T-helper 17 cell (primary cell): ENCODE measurements at regions not wholly inside any gene's neighbourhood (a gene's known extent, or its start where the extent isn't known, plus 50 kb on each side); places are given as distances from the start of the nearest gene placed in this dataset.

Source experiments
- ATAC-seq: fragments of 150-1000 bp; cut with Tn5 transposase; 2 replicates; pipeline ENCODE4 v1.10.0; 2021; ENCODE audit warnings: mild to moderate bottlenecking, moderate library complexity
- DNase-seq, 3 donors: peaks; one replicate each; pipeline versions ENCODE4 v3.0.0 to v3.0.0-alpha.2; 2020 to 2021
- H3K9me3 ChIP-seq: one replicate; pipeline ENCODE4 v1.7.0; 2013; ENCODE audit warnings: low read length, mild to moderate bottlenecking; ENCODE audit not compliant: control insufficient read depth, poor library complexity, severe bottlenecking
- H3K27ac Mint-ChIP-seq: one replicate; pipeline ENCODE4 v1.8.0; 2022; ENCODE audit warnings: mild to moderate bottlenecking, moderate library complexity, mixed read lengths
- H3K27me3 Mint-ChIP-seq: one replicate; pipeline ENCODE4 v1.8.0; 2022; ENCODE audit warnings: mixed read lengths
- H3K36me3 Mint-ChIP-seq: one replicate; pipeline ENCODE4 v1.8.0; 2022; ENCODE audit warnings: low read depth, mixed read lengths
- H3K4me1 Mint-ChIP-seq: one replicate; pipeline ENCODE4 v1.8.0; 2022; ENCODE audit warnings: mild to moderate bottlenecking, mixed read lengths
- H3K4me3 Mint-ChIP-seq: one replicate; pipeline ENCODE4 v1.8.0; 2022; ENCODE audit warnings: mild to moderate bottlenecking, moderate library complexity, mixed read lengths

- Mint-ChIP-seq H3K27ac (no peak overlapping the region), H3K36me3 (no peaks in the 10 kb centered on the region), H3K27me3 (peaks cover 62% of the 10 kb centered on the region)
Observed at GRCh38 chr15:100761290-100761935, 118.2 kb upstream of the ALDH1A3 start.

DNA sequence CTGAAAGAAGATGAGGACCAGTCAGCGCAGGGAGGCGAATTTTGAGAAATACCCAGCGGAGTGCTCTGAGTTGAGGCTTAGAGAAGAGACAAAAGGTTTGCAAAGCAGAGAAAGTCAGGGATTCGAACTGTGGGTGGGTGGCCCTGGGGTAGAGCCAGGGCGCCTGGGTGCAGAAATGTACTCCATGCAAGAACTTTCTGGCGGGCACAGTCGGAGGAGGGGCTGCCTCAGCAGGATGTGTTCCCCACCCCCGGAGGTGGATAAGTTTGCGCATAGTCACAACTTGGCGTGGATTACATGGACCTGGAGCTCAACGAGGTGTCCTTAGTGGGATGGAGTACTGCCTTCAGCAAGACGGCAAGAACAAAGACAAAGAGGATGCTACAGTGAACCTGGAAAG is 117.3 kb upstream of the ALDH1A3 start:
- H3K27me3 Mint-ChIP-seq = peaks cover 58% of the 10 kb centered on the region
- H3K9me3 ChIP-seq = no peaks in the 10 kb centered on the region
- ATAC-seq = no peak
- no peak overlapping the region for H3K4me3 Mint-ChIP-seq
- no peaks in the 10 kb centered on the region for H3K36me3 Mint-ChIP-seq
- no peak overlapping the region for H3K27ac Mint-ChIP-seq
- H3K4me1 Mint-ChIP-seq = peaks cover 3% of the 10 kb centered on the region
- DNase-seq = no peak

More at GRCh38 chr15:100761290-100761935, 118.2 kb upstream of the ALDH1A3 start:
- DNase-seq = no peak
- no peak overlapping the region for H3K4me3 Mint-ChIP-seq
- H3K9me3 ChIP-seq = no peaks in the 10 kb centered on the region
- ATAC-seq = no peak
- peaks cover 3% of the 10 kb centered on the region for H3K4me1 Mint-ChIP-seq

DNA sequence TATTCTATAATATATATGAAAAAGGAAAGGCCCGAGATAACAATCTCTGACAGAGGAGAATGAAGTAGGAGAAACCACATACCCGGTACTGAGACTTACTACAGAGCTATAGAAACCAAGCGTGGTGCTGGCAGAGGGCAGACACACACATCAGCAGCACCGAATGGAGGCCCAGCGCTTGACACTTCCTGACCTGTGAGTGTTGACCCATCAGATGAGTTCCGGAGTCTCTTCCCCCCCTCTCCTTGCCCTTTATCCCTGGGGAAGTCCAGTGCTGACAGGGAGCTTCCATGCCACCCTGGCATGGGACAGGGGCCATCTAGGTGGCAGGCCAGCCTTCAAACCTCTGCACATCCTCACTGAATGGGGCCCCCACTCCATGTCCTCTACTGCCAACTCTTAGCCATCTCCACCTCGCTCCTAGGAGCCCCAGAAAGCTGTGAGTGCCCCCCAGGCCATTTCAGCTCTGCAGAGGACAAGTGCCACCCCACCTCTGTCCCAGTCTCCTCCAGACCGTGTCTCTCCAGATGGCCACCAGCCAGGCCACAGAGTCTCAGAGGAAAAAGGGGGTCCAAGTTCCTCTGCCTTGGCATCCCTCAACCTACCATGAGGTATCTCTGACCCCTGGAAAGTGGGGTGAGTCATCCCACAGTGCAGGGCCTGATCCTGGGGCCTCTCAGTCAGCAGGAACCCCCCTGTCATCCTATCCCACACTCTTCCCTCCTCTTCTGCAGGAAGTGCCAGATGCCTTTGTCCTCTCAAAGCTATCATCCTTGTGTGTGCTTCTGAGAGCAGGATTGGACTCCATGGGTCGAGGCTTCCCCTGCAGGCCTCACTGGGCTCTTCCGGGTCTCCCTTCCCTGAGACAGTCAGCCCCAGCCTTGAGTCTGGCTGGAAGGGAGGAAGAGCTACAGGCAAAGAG is 116.5 kb upstream of the ALDH1A3 start:
- no peaks in the 10 kb centered on the region for H3K9me3 ChIP-seq
- Mint-ChIP-seq H3K36me3 (no peaks in the 10 kb centered on the region), H3K4me3 (no peak overlapping the region), H3K27me3 (peaks cover 53% of the 10 kb centered on the region), H3K4me1 (peaks cover 3% of the 10 kb centered on the region), H3K27ac (no peak overlapping the region)
- ATAC-seq (no peak), DNase-seq (no peak)

DNA sequence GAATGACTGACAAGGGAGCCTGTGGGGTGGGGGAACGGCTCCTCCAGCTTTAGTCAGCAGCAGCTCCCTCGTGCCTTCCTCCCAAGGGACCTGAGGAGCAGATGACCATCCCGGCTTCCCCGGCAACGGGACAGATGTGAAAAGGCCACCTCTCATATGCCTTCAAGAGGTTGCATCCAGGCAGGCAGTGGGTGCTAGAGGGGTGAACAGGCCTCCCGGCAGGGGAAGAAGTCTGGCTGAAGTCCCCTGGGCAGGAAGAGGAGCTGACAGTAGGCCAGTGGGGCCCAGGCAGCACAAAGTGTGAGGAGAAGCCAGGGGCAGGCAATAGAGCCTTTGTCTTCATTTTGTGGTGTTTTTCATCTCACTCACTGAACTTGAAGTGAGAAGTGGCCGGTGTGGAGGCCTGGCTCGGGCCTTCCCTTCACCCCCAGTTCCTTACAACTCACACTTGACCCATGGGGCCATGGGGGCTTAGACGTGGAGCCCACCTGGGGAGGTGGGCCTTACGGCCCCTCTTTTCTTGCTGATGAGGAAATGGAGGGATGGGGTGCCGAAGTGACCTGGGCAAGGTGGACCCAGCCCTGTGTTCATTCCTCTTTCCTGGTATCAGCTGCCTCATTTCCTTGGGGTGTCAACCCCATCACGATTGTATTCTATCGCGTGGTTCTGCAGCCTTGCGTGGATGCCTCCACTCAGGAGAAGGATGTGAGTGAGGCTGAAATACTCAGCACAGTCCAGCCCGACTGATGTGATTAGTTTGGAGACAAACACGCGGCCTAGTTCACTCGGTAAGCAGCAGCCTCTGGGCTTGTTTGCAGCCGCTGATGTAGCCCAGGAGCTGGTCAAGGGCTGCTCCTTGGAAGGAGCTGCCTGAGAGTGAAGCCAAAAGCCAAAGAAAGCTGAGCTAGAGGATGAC is 115.5 kb upstream of the ALDH1A3 start:
- H3K9me3 ChIP-seq = no peaks in the 10 kb centered on the region
- Mint-ChIP-seq H3K27me3 (peaks cover 52% of the 10 kb centered on the region), H3K4me3 (no peak overlapping the region), H3K36me3 (no peaks in the 10 kb centered on the region), H3K4me1 (peaks cover 3% of the 10 kb centered on the region), H3K27ac (no peak overlapping the region)
- DNase-seq (no peak), ATAC-seq (no peak)

DNA sequence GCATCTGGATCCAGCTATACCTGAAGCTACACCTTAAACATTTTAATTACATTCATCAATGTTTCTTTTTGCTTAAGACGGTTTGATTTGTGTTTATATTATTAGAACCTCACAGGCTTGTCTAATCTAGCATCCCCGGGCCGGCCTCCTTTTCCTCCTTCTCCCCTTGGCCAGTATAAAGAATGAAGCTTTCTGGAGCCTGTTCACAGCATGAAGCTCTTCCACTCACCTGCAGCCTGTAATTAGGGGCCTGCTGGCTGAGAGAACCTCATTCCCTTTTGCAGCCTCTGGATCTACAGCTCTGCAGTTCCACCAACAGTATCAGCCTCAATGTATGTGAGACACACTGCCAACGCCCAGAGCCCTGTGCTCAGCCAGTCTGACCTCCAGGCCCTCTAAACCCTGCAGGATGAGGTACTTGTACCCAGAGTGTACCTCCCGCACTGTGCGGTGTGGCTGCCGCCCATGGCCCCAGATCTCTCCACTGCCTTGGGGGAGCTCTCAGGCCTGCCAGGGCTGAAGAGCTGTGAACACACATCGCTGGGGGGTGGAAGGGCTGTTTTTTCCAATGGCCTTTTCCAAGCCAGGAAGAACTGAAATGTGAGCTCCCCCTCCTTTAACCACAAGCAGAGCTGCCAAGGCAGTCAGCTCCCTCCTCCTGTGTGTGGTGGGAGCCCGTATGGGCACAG is 114.7 kb upstream of the ALDH1A3 start:
- ATAC-seq = no peak
- DNase-seq = no peak
- no peak overlapping the region for H3K27ac Mint-ChIP-seq
- no peaks in the 10 kb centered on the region for H3K36me3 Mint-ChIP-seq
- no peaks in the 10 kb centered on the region for H3K4me1 Mint-ChIP-seq
- peaks cover 48% of the 10 kb centered on the region for H3K27me3 Mint-ChIP-seq
- H3K9me3 ChIP-seq = no peaks in the 10 kb centered on the region
- H3K4me3 Mint-ChIP-seq = no peak overlapping the region

DNA sequence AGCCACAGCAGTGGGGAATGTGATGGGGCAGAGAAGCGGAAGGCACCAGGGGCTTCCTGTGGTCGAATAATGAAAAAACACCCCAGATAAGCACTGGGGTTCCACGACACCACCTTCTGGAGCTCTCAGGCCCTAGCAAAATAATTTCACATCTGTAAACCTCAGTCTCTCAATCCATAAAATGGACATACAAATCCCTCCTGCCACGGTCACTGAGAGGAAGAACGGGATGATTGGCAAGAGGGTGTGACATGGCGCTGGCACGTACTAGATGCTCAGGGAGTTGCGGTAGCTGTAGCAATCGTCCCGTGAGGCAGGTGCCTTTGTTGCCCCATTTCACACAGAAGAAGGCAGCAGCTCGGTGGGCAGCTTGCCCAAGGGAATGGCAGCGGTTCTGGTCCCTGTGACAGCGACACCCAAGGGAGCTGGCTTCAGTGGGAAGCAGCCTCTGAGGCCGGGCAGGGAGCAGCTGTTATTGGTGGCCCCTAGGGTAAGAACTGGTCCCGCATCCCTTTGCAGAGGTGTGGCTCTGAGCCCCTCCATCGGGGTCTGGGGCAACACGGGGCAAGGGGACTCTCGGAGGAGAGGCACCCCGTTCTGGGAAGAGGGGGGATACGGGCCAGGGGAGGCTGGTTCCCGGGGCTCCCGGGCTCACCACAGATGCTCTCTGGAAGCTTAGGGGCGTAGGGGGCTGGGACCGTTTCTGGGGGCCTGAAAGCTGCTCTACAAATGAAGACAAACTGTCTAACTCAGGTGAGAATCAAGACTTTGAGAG is 114.0 kb upstream of the ALDH1A3 start:
- DNase-seq (no peak), ATAC-seq (no peak)
- H3K9me3 ChIP-seq = no peaks in the 10 kb centered on the region
- Mint-ChIP-seq H3K4me3 (no peak overlapping the region), H3K27ac (no peak overlapping the region), H3K36me3 (no peaks in the 10 kb centered on the region), H3K27me3 (peaks cover 44% of the 10 kb centered on the region), H3K4me1 (no peaks in the 10 kb centered on the region)

DNA sequence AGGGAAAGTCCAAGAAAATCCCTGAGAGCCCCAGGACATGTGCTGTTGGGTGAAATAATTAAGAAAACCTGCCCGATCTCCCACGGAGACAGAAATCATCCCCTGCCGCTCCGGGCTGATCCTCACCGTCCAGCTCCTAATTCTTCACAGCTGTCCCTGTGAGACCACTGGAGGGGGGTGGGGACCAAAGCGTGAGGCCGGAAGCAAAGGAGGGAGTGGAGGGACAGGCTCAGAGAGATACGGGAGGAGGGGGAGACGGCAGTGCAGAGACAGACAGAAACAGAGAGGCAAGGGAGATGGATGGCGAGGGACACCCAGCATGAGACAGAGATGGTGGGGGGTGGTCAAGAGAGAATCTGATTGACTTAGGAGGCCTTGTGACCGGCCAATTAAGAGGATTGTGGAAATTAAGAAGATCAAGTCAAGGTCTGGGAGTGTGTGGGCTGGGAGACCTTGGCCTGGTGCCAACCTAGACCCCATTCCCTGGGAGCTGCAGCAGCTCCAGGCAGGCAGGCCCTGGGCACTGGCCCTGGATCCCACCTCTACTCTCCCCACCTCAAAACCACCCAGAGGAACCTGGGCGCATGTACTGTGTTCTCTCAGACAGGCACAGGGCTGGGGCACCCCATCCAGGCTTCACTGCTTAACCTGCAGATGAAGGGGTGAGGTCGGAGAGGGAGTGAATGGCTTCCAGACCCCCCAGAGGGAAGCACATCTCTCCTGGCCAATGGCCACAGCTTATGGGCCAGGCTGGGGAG is 113.2 kb upstream of the ALDH1A3 start:
- H3K9me3 ChIP-seq = no peaks in the 10 kb centered on the region
- no peak for ATAC-seq
- Mint-ChIP-seq H3K27me3 (peaks cover 47% of the 10 kb centered on the region), H3K27ac (no peak overlapping the region), H3K36me3 (no peaks in the 10 kb centered on the region), H3K4me3 (no peak overlapping the region), H3K4me1 (no peaks in the 10 kb centered on the region)
- no peak for DNase-seq

DNA sequence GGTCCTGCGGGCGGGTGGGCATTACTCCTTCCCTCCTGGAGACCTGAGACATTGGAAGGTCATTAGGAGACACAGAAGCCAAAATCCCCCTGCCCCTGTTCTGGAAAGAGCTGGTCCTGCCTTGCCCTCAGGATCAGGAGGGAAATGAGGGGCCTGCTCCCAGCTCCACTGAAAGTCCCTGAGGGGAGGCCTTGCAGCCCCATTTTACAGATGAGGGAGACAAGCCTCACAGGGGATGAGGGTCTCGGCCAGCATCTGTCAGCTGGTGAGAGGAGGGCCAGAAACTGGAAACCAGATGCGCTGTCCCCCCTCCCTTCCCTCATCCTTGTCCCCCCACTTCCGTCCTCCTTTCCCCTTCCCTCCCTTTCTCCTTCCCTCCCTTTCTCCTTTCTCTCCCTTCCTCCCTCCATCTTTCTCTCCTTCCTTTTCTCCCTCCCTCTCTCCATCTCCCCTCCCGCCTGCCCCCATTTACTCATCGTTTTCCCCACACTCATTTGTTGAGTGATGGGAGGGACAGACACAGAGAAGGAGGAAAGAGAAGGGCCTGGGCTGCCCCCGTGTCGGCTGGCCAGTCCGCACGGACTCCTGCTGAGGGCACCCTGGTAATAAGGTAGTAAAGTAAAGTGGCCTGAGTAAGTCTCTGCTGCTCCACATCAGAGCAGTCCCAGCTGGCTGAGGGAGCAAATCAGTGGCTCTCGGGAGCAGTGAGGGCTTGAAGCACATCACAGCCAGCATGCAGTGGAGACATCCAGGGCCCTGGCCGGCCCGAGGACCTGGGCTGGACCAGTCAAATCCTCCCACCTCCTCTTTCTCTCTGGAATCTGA is 112.4 kb upstream of the ALDH1A3 start:
- Mint-ChIP-seq H3K4me3 (no peak overlapping the region), H3K27ac (no peak overlapping the region), H3K36me3 (no peaks in the 10 kb centered on the region), H3K4me1 (no peaks in the 10 kb centered on the region), H3K27me3 (peaks cover 41% of the 10 kb centered on the region)
- no peaks in the 10 kb centered on the region for H3K9me3 ChIP-seq
- no peak for DNase-seq
- no peak for ATAC-seq

DNA sequence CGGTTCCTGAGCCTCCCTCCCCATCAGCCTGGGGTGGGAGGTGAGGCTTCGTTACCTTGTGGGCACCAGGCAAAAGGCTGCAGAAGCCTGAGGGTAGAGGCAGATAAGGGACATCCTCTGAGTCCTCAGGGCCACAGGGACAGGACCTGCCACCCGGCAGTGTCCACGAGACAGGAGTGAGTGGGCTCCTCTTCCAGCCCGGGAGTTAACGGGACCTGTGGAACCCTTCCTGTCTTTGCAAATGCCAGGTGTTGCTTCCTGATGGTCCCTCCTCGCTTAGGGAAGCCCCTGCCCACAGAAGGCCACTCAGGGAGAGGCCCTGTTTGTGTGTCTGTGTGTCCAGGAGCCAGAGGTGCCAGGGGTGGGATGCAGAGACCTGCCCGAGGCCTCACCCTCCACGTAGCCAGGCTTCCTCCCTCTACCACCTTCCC is 111.1 kb upstream of the ALDH1A3 start:
- Mint-ChIP-seq H3K36me3 (no peaks in the 10 kb centered on the region), H3K27me3 (peaks cover 38% of the 10 kb centered on the region), H3K27ac (no peak overlapping the region), H3K4me3 (no peak overlapping the region), H3K4me1 (no peaks in the 10 kb centered on the region)
- DNase-seq = no peak
- H3K9me3 ChIP-seq = no peaks in the 10 kb centered on the region
- ATAC-seq = no peak

- DNase-seq (no peak), ATAC-seq (no peak)
- no peaks in the 10 kb centered on the region for H3K9me3 ChIP-seq
- Mint-ChIP-seq H3K4me1 (no peaks in the 10 kb centered on the region), H3K27me3 (peaks cover 31% of the 10 kb centered on the region), H3K36me3 (no peaks in the 10 kb centered on the region), H3K4me3 (no peak overlapping the region), H3K27ac (no peak overlapping the region)
Observed at GRCh38 chr15:100769043-100769974, 110.3 kb upstream of the ALDH1A3 start.
